HepG2 (cell line): ENCODE measurements at regions not wholly inside any gene's neighbourhood (a gene's known extent, or its start where the extent isn't known, plus 50 kb on each side); places are given as distances from the start of the nearest gene placed in this dataset.

Experiments used
- ARID4A ChIP-seq: sonication (generic); formaldehyde crosslinking; IDR thresholded peaks from 2 replicates; pipeline ENCODE4 v1.5.0; 2020; ENCODE audit warnings: mild to moderate bottlenecking, missing genetic modification reagents, borderline replicate concordance
- CCDC6 ChIP-seq: sonication (generic); formaldehyde crosslinking; IDR thresholded peaks from 2 replicates; pipeline ENCODE4 v1.8.1; 2022; ENCODE audit warnings: mild to moderate bottlenecking, missing genetic modification reagents, moderate library complexity
- GATAD2A ChIP-seq: IDR thresholded peaks from 2 replicates; pipeline ENCODE4 v1.6.1; 2016
- KLF16 ChIP-seq, 2 experiments: sonication (generic) in 1 of 2; formaldehyde crosslinking in 1 of 2; IDR thresholded peaks; 2 replicates each; pipeline versions ENCODE4 v1.6.1 to v1.8.0; 2016 to 2023; ENCODE audit warnings: missing genetic modification reagents in 2 of 2, missing compliant biosample characterization in 1 of 2
- KLF9 ChIP-seq: IDR thresholded peaks from 2 replicates; pipeline ENCODE4 v1.6.1; 2016; ENCODE audit warnings: low read depth
- MED1 ChIP-seq: sonication (generic); formaldehyde crosslinking; IDR thresholded peaks from 2 replicates; pipeline ENCODE4 v1.4.0; 2020; ENCODE audit warnings: missing genetic modification reagents
- MXD3 ChIP-seq: IDR thresholded peaks from 2 replicates; pipeline ENCODE4 v1.6.1; 2016; ENCODE audit warnings: mild to moderate bottlenecking, missing biosample characterization, missing genetic modification reagents
- NR2F6 ChIP-seq, 2 experiments: IDR thresholded peaks; 2 replicates each; pipeline ENCODE4 v1.6.1; 2016; ENCODE audit warnings: antibody characterized with exemption in 1 of 2, mild to moderate bottlenecking in 1 of 2
- PITX1 ChIP-seq: sonication (generic); formaldehyde crosslinking; IDR thresholded peaks from 2 replicates; pipeline ENCODE4 v1.5.1; 2020; ENCODE audit warnings: mild to moderate bottlenecking, missing genetic modification reagents
- PPARG ChIP-seq: conservative IDR thresholded peaks from 2 replicates; pipeline ENCODE4 v1.6.1; 2016; ENCODE audit warnings: missing biosample characterization, missing genetic modification reagents
- SIN3B ChIP-seq: fragments of 150-350 bp; IDR thresholded peaks from 2 replicates; pipeline ENCODE4 v1.6.1; 2014; ENCODE audit warnings: low read length
- SNAPC2 ChIP-seq: sonication (generic); formaldehyde crosslinking; IDR thresholded peaks from 2 replicates; pipeline ENCODE4 v1.8.1; 2022; ENCODE audit warnings: mild to moderate bottlenecking, missing genetic modification reagents
- SOX5 ChIP-seq: IDR thresholded peaks from 2 replicates; pipeline ENCODE4 v1.6.1; 2016; ENCODE audit warnings: borderline replicate concordance
- ZGPAT ChIP-seq: IDR thresholded peaks from 2 replicates; pipeline ENCODE4 v1.6.1; 2016; ENCODE audit warnings: mild to moderate bottlenecking
- ZNF12 ChIP-seq: sonication (generic); formaldehyde crosslinking; IDR thresholded peaks from 2 replicates; pipeline ENCODE4 v1.5.0; 2020; ENCODE audit warnings: missing genetic modification reagents
- ZNF280B ChIP-seq: sonication (generic); formaldehyde crosslinking; IDR thresholded peaks from 2 replicates; pipeline ENCODE4 v1.5.0; 2020; ENCODE audit warnings: missing genetic modification reagents, mild to moderate bottlenecking, borderline replicate concordance
- ZNF569 ChIP-seq: sonication (generic); formaldehyde crosslinking; IDR thresholded peaks from 2 replicates; pipeline ENCODE4 v1.5.0; 2020; ENCODE audit warnings: mild to moderate bottlenecking, missing genetic modification reagents, moderate library complexity, borderline replicate concordance
- ZNF644 ChIP-seq: IDR thresholded peaks from 2 replicates; pipeline ENCODE4 v1.6.1; 2016; ENCODE audit warnings: low read depth
- ZNF678 ChIP-seq: sonication (generic); formaldehyde crosslinking; IDR thresholded peaks from 2 replicates; pipeline ENCODE4 v1.4.0; 2020; ENCODE audit warnings: mild to moderate bottlenecking, missing genetic modification reagents
- ZNF766 ChIP-seq: sonication (generic); formaldehyde crosslinking; IDR thresholded peaks from 2 replicates; pipeline ENCODE4 v1.5.0; 2020; ENCODE audit warnings: missing genetic modification reagents, borderline replicate concordance
- ZSCAN29 ChIP-seq: sonication (generic); formaldehyde crosslinking; conservative IDR thresholded peaks from 2 replicates; pipeline ENCODE4 v1.4.0; 2020; ENCODE audit warnings: mild to moderate bottlenecking, missing genetic modification reagents

GRCh38 chr2:186129767-186130581 is 356.1 kb upstream of the ZC3H15 start (continued):
- peak; percentile 59 for TF ChIP-seq ZGPAT
- no peak for TF ChIP-seq ZNF280B (CRISPR knock-in tag)
- TF ChIP-seq ZNF766 (CRISPR knock-in tag): no peak
- TF ChIP-seq KLF9: no peak
- no peak for TF ChIP-seq SIN3B
- TF ChIP-seq SOX5 (CRISPR knock-in tag): peak; percentile 78
- TF ChIP-seq PITX1 (CRISPR knock-in tag): peak; percentile 60; the same call in 1 of the 2 replicates
- no peak for TF ChIP-seq MXD3 (CRISPR knock-in tag)
- TF ChIP-seq GATAD2A (CRISPR knock-in tag): peak; percentile 96
- TF ChIP-seq ZNF12: no peak
- TF ChIP-seq NR2F6 (IDR thresholded peaks at IDR 0.05): no peak
- TF ChIP-seq NR2F6 (CRISPR knock-in tag; IDR thresholded peaks at IDR 0.05): peak; percentile 48
- TF ChIP-seq ZNF678: no peak
- no peak for TF ChIP-seq ZSCAN29 (CRISPR knock-in tag)
- TF ChIP-seq ARID4A: no peak; the same call in 1 of the 2 replicates
- TF ChIP-seq SNAPC2 (CRISPR knock-in tag): no peak
- TF ChIP-seq ZNF644 (CRISPR knock-in tag): peak; percentile 74
- TF ChIP-seq ZNF569 (CRISPR knock-in tag): no peak
- peak in 1 of 2 experiments; percentile 34; a peak in 1 of 4 replicates for TF ChIP-seq KLF16 (CRISPR knock-in tag; IDR thresholded peaks at IDR 0.05)
- 0 out of 2 replicates have a peak, but pooled peaks have one; percentile 64 for TF ChIP-seq CCDC6 (CRISPR knock-in tag)
- TF ChIP-seq PPARG (CRISPR knock-in tag): peak; percentile 24; the same call in 1 of the 2 replicates
- TF ChIP-seq MED1: peak; percentile 67
